C1 segment of cervical spinal cord (tissue), 14 donors: ENCODE measurements at regions not wholly inside any gene's neighbourhood (a gene's known extent, or its start where the extent isn't known, plus 50 kb on each side); places are given as distances from the start of the nearest gene placed in this dataset.

Source experiments
- DNase-seq, 14 donors: peaks; one replicate each; lab custom pipeline; 2025; lab: John Stamatoyannopoulos, UW

DNA sequence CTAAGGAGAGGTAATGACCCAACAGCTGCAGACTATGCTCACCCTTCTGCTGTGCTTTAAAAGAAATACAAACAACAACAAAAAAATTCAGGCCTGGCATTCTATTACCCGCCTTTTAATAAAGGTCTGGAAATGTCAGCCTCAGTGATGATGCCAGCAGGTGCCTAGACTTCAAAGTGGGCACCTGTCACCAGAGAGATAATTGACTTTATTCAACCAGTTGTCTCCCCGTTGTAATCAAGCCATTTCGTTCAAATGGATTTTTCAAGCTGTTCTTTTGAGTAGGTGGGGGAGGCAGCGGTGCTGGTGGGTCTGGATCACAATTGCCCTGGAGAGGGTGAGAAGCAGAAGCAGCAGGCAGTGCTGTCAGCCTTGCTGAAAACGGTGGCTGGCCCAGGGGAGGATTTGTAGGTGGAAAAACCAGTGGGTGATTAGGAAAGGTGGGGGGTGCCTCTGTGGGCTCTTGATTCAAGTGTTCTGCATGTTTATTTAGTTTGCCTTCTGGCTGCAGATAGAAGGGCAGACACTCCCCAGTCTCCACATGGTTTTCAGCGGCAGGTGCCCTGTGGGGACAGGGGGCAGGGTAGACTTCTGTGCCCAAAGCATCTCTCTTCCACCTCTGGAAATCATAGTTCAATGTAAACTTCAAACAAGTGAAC lies 300.2 kb upstream of the SLCO3A1 start:
- no peak for DNase-seq

GRCh38 chr15:91555312-91555711 lies 298.2 kb upstream of the SLCO3A1 start:
- no peak for DNase-seq

DNA sequence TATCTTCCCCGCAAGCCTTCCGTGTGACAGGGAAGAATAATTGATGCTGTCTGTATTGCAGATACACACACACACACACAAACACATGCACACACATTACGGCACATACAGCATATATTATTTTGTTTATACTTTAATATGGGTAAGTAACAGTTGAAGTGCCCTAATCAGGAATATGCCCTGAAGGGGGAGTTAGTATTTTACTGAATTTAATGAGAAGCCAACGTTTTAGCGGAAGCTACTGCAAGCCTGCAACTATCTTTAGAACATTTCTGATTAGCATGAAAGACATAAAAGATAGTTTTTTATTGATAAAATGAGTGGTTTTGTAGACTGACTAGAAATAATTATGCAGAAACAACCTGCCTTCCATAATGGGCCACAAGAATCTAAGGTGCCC lies 296.6 kb upstream of the SLCO3A1 start:
- DNase-seq, result no peak

- peak in 10 of 14 donors; percentile 12 to 73 (median 53) for DNase-seq
Measured at GRCh38 chr15:91559066-91559465, 294.4 kb upstream of the SLCO3A1 start.

GRCh38 chr15:91561371-91562100 lies 292.0 kb upstream of the SLCO3A1 start:
- DNase-seq, result peak in 5 of 14 donors; percentile 16 to 59 (median 28)

DNA sequence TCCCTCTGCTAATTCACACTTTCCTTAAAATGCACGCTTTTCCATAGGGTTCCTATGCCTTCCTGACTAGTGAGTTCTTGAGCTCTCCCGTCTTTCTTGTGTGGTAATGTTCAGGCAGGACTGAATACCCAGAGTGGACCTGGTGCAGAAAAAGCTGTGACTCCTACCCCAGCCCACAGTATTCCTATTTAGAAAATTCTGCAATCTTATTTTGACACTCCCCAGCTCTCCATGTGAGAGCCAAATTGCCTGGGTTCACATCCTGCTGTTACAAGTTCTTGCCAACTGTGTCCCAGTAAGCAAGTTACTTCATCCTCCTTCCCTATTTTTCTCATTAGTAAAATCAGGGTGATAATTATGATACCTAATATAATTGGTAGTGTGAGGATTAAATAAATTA lies 290.8 kb upstream of the SLCO3A1 start:
- no peak for DNase-seq

DNA sequence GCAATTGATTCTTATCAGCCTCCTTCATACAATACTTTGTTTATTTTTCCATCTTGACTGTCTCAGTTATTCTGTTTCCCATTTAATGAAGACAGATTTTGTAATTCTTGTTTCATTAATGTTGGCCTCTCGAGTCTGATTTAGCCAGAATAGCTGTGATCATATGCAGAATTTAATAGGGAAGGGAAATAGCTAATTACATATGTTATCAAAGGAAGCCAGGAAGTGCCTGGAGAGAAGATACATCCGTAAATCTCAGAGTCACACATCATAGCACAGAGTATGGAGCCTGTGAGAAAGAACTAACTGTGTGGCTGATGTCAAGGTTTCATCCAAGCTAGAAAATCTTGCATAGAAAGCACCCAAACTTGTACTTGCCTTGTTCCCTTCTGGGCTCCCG lies 288.9 kb upstream of the SLCO3A1 start:
- DNase-seq, result no peak

DNA sequence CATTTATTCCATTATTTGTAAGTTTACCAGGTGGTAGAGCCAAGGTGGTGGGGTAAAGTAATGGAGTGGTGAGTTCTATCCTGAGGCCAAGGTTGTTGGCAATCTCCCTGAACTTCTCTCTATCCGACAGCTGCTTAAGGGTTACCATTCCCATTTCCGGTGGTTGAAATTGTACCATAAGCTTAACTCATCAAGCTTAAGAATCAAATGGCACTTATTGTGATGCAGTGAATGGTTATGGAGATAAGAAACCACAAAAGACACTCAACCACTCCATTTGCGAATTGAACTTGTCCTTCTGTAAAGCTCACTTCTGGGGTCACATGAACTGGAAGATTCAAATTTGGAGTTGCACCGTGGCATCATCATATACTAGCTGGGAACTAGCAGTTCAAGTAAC lies 287.4 kb upstream of the SLCO3A1 start:
- DNase-seq, result no peak

DNA sequence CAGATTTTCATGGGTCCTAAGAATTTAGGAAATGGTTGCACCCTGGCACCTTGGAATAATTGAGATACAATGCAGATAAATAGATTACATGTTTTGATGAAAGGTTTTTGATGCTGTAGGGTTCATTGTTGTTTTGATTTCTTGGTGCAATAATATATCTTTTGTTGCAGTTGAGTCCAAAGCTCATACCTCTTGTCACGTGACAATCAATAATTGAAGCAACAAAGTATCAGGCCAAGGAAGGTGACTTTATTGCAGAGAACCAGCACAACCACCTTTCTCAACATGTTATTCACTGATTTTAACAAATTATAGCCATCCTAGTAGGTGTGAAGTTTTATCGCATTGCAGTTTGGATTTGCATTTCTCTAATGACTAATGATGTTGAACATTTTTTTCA lies 285.5 kb upstream of the SLCO3A1 start:
- no peak for DNase-seq

GRCh38 chr15:91572110-91572509 lies 281.4 kb upstream of the SLCO3A1 start:
- DNase-seq, result no peak

GRCh38 chr15:91576096-91576495 lies 277.4 kb upstream of the SLCO3A1 start:
- no peak for DNase-seq

DNA sequence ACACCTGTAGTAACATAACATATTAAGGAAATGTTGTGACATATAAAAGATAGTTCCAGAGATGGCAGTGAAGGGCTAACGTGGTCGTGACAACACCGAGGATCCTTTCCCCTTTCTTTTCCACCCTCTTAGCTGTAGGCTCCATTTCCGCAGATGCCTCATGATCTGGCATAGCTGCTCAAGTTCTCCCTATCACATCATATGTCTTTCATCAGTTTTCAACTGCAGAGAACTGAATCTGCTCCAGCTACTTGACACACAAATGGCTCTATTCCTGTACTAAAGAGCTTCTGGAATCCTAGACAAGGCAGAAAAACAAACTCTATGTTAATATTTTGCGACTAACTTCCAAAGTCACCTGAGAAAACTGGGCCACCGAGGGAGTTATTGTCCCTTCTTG lies 275.0 kb upstream of the SLCO3A1 start:
- no peak for DNase-seq

DNA sequence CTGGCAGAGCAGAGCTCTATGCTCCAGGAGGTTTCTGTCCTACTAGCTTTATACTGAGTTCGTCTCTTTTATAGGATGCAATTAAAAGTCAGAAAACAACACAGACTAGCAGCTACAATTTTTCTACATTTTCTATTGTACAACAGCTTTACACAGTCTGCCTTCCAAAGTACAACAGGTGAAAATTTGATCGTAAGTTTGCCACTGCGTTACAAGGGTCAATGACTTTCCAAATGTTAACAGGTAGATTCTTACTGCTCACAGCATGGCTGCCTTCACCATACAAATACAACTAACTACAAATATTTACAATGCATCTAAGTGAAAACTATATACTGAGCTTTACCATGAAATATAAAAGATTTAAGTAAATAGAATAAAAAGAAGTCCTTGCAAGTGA lies 268.6 kb upstream of the SLCO3A1 start:
- no peak for DNase-seq

- DNase-seq, result no peak
Measured at GRCh38 chr15:91586560-91586959, 266.9 kb upstream of the SLCO3A1 start.

- no peak for DNase-seq
Measured at GRCh38 chr15:91589360-91589759, 264.1 kb upstream of the SLCO3A1 start.

GRCh38 chr15:91592567-91592966 lies 260.9 kb upstream of the SLCO3A1 start:
- no peak for DNase-seq

DNA sequence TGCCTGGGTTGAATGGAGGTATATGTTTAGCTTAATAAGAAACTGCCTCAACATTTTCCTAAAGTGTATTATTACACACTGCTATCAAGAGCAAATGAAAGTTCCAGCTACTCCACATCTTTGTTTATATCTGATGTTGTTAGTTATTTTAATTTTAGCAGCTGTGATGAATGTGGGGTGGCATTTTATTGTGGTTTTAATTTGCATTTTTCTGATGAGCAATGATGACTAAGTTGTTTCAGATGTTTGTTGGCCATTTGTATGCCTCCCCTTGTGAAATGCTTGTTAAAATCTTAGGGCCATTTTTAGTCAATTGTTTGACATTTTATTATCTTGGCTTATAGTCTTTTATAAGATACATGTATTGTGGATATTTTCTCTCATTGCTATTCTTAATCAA lies 260.4 kb upstream of the SLCO3A1 start:
- no peak for DNase-seq

GRCh38 chr15:91593653-91594052 lies 259.9 kb upstream of the SLCO3A1 start:
- DNase-seq, result no peak

- DNase-seq, result no peak
Measured at GRCh38 chr15:91599261-91599660, 254.2 kb upstream of the SLCO3A1 start.

DNA sequence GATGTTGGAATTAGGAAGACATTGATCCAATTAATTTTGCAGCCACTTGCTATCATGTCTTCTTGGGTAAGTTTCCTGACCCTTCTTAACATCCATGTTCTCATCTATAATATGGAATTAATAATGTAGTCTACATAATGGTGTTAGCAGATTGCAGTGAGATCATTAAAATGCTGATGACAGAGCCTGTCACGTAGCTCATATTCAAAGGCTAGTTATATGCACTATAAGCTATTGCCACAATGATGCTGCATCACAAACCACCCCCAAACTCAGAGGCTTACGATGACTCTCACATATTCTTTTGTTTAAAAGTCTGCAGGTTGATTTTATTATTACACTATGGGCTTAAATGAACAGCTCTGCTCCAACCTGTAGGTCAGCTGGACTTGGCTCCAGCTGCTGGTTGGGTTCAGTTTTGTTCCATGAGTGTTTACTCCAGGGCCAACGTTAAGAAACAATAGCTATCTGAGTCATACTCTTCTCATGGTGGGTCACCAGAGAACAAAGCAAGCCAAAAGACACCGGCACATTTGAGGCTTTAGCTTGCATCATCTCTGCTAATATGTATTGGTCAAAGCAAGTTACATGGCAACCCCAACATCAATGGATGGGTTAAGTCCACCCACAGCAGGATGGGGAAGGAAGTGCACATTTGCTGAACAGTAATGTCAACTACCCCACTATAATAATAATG lies 250.0 kb upstream of the SLCO3A1 start:
- no peak for DNase-seq

DNA sequence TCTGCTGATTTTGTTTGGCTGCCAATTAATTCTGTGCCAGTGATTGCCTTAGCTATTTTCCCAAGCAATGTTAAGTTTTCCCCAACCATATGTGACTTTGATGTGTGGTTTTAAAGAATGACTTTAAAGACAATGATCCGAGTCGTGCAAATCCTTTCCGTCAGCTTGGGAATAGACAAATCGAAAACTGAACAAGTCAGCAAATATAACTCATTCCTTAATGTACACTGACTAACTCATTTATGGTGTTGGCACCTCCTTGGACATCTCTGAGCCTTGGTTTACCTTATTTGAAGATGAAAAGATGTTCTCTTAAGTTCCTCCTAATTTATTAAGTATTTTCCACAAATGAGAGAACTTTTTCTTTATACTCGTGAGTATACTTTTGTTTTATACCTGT lies 249.4 kb upstream of the SLCO3A1 start:
- no peak for DNase-seq

- no peak for DNase-seq
Measured at GRCh38 chr15:91605576-91605975, 247.9 kb upstream of the SLCO3A1 start.

- no peak for DNase-seq
Measured at GRCh38 chr15:91609231-91609630, 244.3 kb upstream of the SLCO3A1 start.
